Astrocyte (in vitro differentiated cells and primary cell): ENCODE measurements at regions not wholly inside any gene's neighbourhood (a gene's known extent, or its start where the extent isn't known, plus 50 kb on each side); places are given as distances from the start of the nearest gene placed in this dataset.

Experiments
- DNase-seq: peaks from one replicate; pipeline ENCODE4 v3.0.0-alpha.2; 2010; ENCODE audit warnings: low read depth
- FAIRE-seq: peaks from 2 replicates; lab custom pipeline; 2011; peaks lifted over from hg19 to GRCh38; lab: Jason Lieb, UNC
- H2AFZ ChIP-seq: 2 replicates; pipeline ENCODE4 v1.6.0; 2012; ENCODE audit warnings: low read depth, low read length, inconsistent platforms
- H3K27ac ChIP-seq: 2 replicates; pipeline ENCODE4 v1.5.1; 2011; ENCODE audit warnings: low read depth, low read length, inconsistent platforms
- H3K27me3 ChIP-seq: 2 replicates; pipeline ENCODE4 v1.6.0; 2011; ENCODE audit warnings: low read length, inconsistent platforms; ENCODE audit not compliant: insufficient read depth
- H3K36me3 ChIP-seq: 2 replicates; pipeline ENCODE4 v1.5.1; 2011; ENCODE audit warnings: low read length, inconsistent platforms; ENCODE audit not compliant: insufficient read depth
- H3K4me1 ChIP-seq: 2 replicates; pipeline ENCODE4 v1.5.1; 2011; ENCODE audit warnings: low read length, inconsistent platforms; ENCODE audit not compliant: insufficient read depth
- H3K4me2 ChIP-seq: 2 replicates; pipeline ENCODE4 v1.6.0; 2012; ENCODE audit warnings: low read length, inconsistent platforms
- H3K4me3 ChIP-seq: 2 replicates; pipeline ENCODE4 v1.5.1; 2011; ENCODE audit warnings: low read depth, mild to moderate bottlenecking, low read length, inconsistent platforms; ENCODE audit not compliant: insufficient read depth
- H3K79me2 ChIP-seq: 2 replicates; pipeline ENCODE4 v1.6.0; 2012; ENCODE audit warnings: mild to moderate bottlenecking, low read length, inconsistent platforms; ENCODE audit not compliant: insufficient read depth
- H3K9ac ChIP-seq: 2 replicates; pipeline ENCODE4 v1.6.0; 2012; ENCODE audit warnings: mild to moderate bottlenecking, low read length, inconsistent platforms
- H3K9me3 ChIP-seq: 2 replicates; pipeline ENCODE4 v1.5.1; 2012; ENCODE audit warnings: low read depth, mild to moderate bottlenecking, low read length, inconsistent platforms; ENCODE audit not compliant: insufficient read depth
- H4K20me1 ChIP-seq: 2 replicates; pipeline ENCODE4 v1.6.0; 2012; ENCODE audit warnings: low read length, inconsistent platforms; ENCODE audit not compliant: insufficient read depth
- H3K27ac Mint-ChIP-seq: one replicate; pipeline ENCODE4 v1.8.0; 2021; ENCODE audit warnings: mild to moderate bottlenecking, mixed read lengths; ENCODE audit not compliant: unreplicated experiment
- H3K27me3 Mint-ChIP-seq: one replicate; pipeline ENCODE4 v1.8.0; 2021; ENCODE audit warnings: low read depth, mixed read lengths; ENCODE audit not compliant: unreplicated experiment
- H3K36me3 Mint-ChIP-seq: one replicate; pipeline ENCODE4 v1.8.0; 2021; ENCODE audit warnings: low read depth, mixed read lengths; ENCODE audit not compliant: unreplicated experiment
- H3K4me1 Mint-ChIP-seq: one replicate; pipeline ENCODE4 v1.8.0; 2021; ENCODE audit warnings: low read depth, mixed read lengths; ENCODE audit not compliant: unreplicated experiment
- H3K4me3 Mint-ChIP-seq: one replicate; pipeline ENCODE4 v1.8.0; 2021; ENCODE audit warnings: mild to moderate bottlenecking, moderate library complexity, mixed read lengths; ENCODE audit not compliant: unreplicated experiment
- H3K9me3 Mint-ChIP-seq: one replicate; pipeline ENCODE4 v1.8.0; 2021; ENCODE audit warnings: mild to moderate bottlenecking, mixed read lengths; ENCODE audit not compliant: unreplicated experiment
- EZH2 ChIP-seq: IDR thresholded peaks from 2 replicates; pipeline ENCODE4 v1.6.1; 2012; ENCODE audit warnings: mild to moderate bottlenecking, low read length, inconsistent platforms; ENCODE audit not compliant: insufficient read depth
- TF ChIP-seq, protein P1 (sequence below): IDR thresholded peaks from 2 replicates; pipeline ENCODE4 v1.5.1; 2011; ENCODE audit warnings: low read depth, mild to moderate bottlenecking, inconsistent platforms, low read length, moderate library complexity; ENCODE audit not compliant: insufficient read depth

DNA sequence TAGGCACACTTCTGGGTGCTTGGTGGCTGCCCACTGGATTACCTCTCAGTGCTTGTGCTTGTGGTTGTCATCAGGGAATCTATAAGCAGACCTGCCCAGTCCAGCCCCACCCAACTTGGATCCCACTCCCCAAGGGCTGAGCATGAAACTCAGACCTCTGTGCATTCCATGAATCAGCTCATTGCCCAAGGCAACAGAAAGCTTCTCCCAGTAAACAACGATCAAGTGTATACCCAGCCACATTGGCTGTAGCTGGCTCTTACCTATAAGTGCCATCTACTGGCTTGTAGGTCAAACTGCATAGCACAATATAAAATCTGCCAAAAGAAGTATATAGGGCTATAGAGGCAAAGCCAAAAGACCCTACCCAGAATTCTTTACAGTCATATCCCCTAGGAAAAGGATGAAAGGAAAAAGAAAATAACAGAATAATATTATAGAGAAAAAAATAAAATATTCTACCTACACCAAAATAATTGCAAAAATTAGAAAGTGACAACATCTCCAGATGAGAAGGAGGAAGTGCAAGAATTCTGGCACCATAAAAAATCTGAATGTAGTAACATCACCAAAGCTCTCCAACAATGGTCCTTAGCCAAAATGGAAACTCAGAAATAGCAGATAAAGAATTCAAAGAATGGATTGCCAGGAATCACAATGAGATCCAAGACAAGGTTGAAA is 321.0 kb upstream of the TRPC7 start:
- Histone ChIP-seq H3K4me1 (no peaks in the 10 kb centered on the region), H4K20me1 (no peaks in the 10 kb centered on the region), H2AFZ (no peak overlapping the region), H3K36me3 (no peaks in the 10 kb centered on the region), H3K79me2 (no peaks in the 10 kb centered on the region), H3K4me2 (no peak overlapping the region), H3K9ac (no peak overlapping the region), H3K27me3 (no peaks in the 10 kb centered on the region), H3K9me3 (peaks cover 3% of the 10 kb centered on the region), H3K4me3 (no peak overlapping the region), H3K27ac (no peak overlapping the region)
- H3K27me3 Mint-ChIP-seq: no peaks in the 10 kb centered on the region
- H3K9me3 Mint-ChIP-seq: peaks cover 7% of the 10 kb centered on the region
- FAIRE-seq (no peak), DNase-seq (peak; percentile 18)
- no peak overlapping the region for H3K4me3 Mint-ChIP-seq
- H3K4me1 Mint-ChIP-seq: peaks cover 4% of the 10 kb centered on the region
- H3K36me3 Mint-ChIP-seq: no peaks in the 10 kb centered on the region
- H3K27ac Mint-ChIP-seq: no peak overlapping the region
- TF ChIP-seq EZH2: no peak
- TF ChIP-seq, protein P1, sequence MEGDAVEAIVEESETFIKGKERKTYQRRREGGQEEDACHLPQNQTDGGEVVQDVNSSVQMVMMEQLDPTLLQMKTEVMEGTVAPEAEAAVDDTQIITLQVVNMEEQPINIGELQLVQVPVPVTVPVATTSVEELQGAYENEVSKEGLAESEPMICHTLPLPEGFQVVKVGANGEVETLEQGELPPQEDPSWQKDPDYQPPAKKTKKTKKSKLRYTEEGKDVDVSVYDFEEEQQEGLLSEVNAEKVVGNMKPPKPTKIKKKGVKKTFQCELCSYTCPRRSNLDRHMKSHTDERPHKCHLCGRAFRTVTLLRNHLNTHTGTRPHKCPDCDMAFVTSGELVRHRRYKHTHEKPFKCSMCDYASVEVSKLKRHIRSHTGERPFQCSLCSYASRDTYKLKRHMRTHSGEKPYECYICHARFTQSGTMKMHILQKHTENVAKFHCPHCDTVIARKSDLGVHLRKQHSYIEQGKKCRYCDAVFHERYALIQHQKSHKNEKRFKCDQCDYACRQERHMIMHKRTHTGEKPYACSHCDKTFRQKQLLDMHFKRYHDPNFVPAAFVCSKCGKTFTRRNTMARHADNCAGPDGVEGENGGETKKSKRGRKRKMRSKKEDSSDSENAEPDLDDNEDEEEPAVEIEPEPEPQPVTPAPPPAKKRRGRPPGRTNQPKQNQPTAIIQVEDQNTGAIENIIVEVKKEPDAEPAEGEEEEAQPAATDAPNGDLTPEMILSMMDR: peak; percentile 18

DNA sequence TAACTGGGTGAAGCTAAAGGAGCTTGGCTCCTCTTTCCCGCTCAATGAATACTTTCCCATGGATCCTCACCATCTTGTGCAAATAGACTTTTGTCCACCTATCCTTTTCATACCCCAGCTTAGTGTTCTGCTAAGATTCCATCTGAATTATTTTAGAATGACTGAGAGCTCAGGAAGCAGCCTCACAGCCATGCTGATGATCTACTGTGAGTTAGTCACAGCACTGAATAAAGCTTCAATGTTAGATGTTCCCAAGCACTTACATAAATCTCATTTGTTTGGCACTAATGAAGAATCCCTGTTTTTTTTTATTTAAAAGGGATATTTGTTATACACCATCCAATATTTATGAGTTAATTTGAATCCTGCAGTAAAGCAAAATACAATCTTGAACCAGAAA is 317.6 kb upstream of the TRPC7 start:
- H3K4me1 Mint-ChIP-seq: peaks cover 4% of the 10 kb centered on the region
- H3K36me3 Mint-ChIP-seq: no peaks in the 10 kb centered on the region
- H3K9me3 ChIP-seq: peaks cover 3% of the 10 kb centered on the region
- no peaks in the 10 kb centered on the region for H4K20me1 ChIP-seq
- no peaks in the 10 kb centered on the region for H3K27me3 Mint-ChIP-seq
- no peak overlapping the region for H3K27ac Mint-ChIP-seq
- no peak overlapping the region for H2AFZ ChIP-seq
- DNase-seq: no peak
- H3K4me1 ChIP-seq: no peaks in the 10 kb centered on the region
- no peak for TF ChIP-seq EZH2
- TF ChIP-seq, protein P1: no peak
- no peaks in the 10 kb centered on the region for H3K36me3 ChIP-seq
- no peak overlapping the region for H3K9ac ChIP-seq
- H3K27ac ChIP-seq: no peak overlapping the region
- H3K4me3 Mint-ChIP-seq: no peak overlapping the region
- H3K4me2 ChIP-seq: no peak overlapping the region
- H3K27me3 ChIP-seq: no peaks in the 10 kb centered on the region
- H3K4me3 ChIP-seq: no peak overlapping the region
- H3K9me3 Mint-ChIP-seq: peaks cover 5% of the 10 kb centered on the region
- FAIRE-seq: no peak
- no peaks in the 10 kb centered on the region for H3K79me2 ChIP-seq

DNA sequence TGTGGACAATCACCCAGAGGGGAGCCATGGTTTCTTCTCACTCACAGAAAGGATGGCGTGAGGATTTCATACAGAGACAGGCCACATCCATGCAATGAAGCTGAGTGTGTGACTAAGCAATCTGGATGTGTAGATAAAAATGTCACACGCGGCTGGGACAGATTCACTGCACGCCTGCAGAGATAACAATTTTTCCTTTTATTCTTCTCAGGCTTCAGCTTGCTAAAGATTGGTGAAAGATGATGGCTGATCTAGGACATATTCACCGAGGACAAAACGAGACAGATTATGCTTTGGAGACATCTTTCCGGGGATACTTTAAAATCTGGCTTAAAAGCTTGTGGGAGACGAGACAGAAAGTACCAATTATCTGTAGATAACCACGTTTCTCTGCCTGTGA is 313.9 kb upstream of the TRPC7 start:
- Mint-ChIP-seq H3K27ac (no peak overlapping the region), H3K9me3 (no peaks in the 10 kb centered on the region), H3K36me3 (no peaks in the 10 kb centered on the region), H3K4me1 (peaks cover 21% of the 10 kb centered on the region), H3K4me3 (no peak overlapping the region), H3K27me3 (no peaks in the 10 kb centered on the region)
- DNase-seq (no peak), FAIRE-seq (no peak)
- H3K27ac ChIP-seq: no peak overlapping the region
- no peak overlapping the region for H3K4me3 ChIP-seq
- H4K20me1 ChIP-seq: no peaks in the 10 kb centered on the region
- H3K4me2 ChIP-seq: no peak overlapping the region
- H3K79me2 ChIP-seq: no peaks in the 10 kb centered on the region
- H3K27me3 ChIP-seq: no peaks in the 10 kb centered on the region
- no peaks in the 10 kb centered on the region for H3K9me3 ChIP-seq
- H3K9ac ChIP-seq: no peak overlapping the region
- H3K4me1 ChIP-seq: no peaks in the 10 kb centered on the region
- no peaks in the 10 kb centered on the region for H3K36me3 ChIP-seq
- H2AFZ ChIP-seq: no peak overlapping the region
- TF ChIP-seq, protein P1: no peak
- no peak for TF ChIP-seq EZH2
